ENCODE measurements at regions not wholly inside any gene's neighbourhood (a gene's known extent, or its start where the extent isn't known, plus 50 kb on each side); places are given as distances from the start of the nearest gene placed in this dataset.

- ATAC-seq = no peak
- intact Hi-C loops (cut with DNase I) = no loop called here
- no peak for DNase-seq (ENCODE audit: missing footprints)
These were observed 238.7 kb downstream of the MATN1 start for GRCh38 chr1:30484668-30485067.

GRCh38 chr1:30479575-30479974 lies 243.8 kb downstream of the MATN1 start:
- intact Hi-C loops (cut with DNase I) = no loop called here
- ATAC-seq (no peak), DNase-seq (ENCODE audit: missing footprints) (no peak)

- DNase-seq (ENCODE audit: missing footprints) (no peak), ATAC-seq (no peak)
- intact Hi-C loops (cut with DNase I) = no loop called here
These were observed 244.4 kb downstream of the MATN1 start for GRCh38 chr1:30478799-30479563.

GRCh38 chr1:30478283-30478682 lies 245.1 kb downstream of the MATN1 start:
- DNase-seq (ENCODE audit: missing footprints) (no peak), ATAC-seq (no peak)
- intact Hi-C loops (cut with DNase I) = no loop called here

- DNase-seq (ENCODE audit: missing footprints) (no peak), ATAC-seq (no peak)
- intact Hi-C loops (cut with DNase I) = no loop called here
These were observed 245.8 kb downstream of the MATN1 start for GRCh38 chr1:30477588-30477987.

GRCh38 chr1:30476911-30477459 lies 246.4 kb downstream of the MATN1 start:
- intact Hi-C loops (cut with DNase I) = no loop called here

GRCh38 chr1:30476476-30476875 lies 246.9 kb downstream of the MATN1 start:
- ATAC-seq = no peak
- intact Hi-C loops (cut with DNase I) = no loop called here
- DNase-seq (ENCODE audit: missing footprints) = no peak

More at GRCh38 chr1:30476911-30477459, 246.4 kb downstream of the MATN1 start:
- ATAC-seq = no peak
- no peak for DNase-seq (ENCODE audit: missing footprints)

- DNase-seq (ENCODE audit: missing footprints) = no peak
- intact Hi-C loops (cut with DNase I) = no loop called here
- ATAC-seq = no peak
These were observed 247.4 kb downstream of the MATN1 start for GRCh38 chr1:30475966-30476365.

GRCh38 chr1:30475201-30475600 lies 248.2 kb downstream of the MATN1 start:
- DNase-seq (ENCODE audit: missing footprints) (no peak), ATAC-seq (no peak)
- intact Hi-C loops (cut with DNase I) = no loop called here

- intact Hi-C loops (cut with DNase I) = no loop called here
- DNase-seq (ENCODE audit: missing footprints) (no peak), ATAC-seq (no peak)
These were observed 248.6 kb downstream of the MATN1 start for GRCh38 chr1:30474818-30475200.

GRCh38 chr1:30473922-30474817 lies 249.2 kb downstream of the MATN1 start:
- ATAC-seq (no peak), DNase-seq (ENCODE audit: missing footprints) (no peak)
- intact Hi-C loops (cut with DNase I) = no loop called here

- ATAC-seq = no peak
These were observed 250.9 kb downstream of the MATN1 start for GRCh38 chr1:30472526-30472925.

GRCh38 chr1:30472009-30472408 lies 251.4 kb downstream of the MATN1 start:
- DNase-seq (ENCODE audit: missing footprints) (no peak), ATAC-seq (no peak)
- intact Hi-C loops (cut with DNase I) = no loop called here

More at GRCh38 chr1:30472526-30472925, 250.9 kb downstream of the MATN1 start:
- DNase-seq (ENCODE audit: missing footprints) = no peak
- intact Hi-C loops (cut with DNase I) = no loop called here

- DNase-seq (ENCODE audit: missing footprints) (no peak), ATAC-seq (no peak)
- intact Hi-C loops (cut with DNase I) = no loop called here
These were observed 252.1 kb downstream of the MATN1 start for GRCh38 chr1:30471307-30471706.

- ATAC-seq = no peak
- no peak for DNase-seq (ENCODE audit: missing footprints)
- intact Hi-C loops (cut with DNase I) = no loop called here
These were observed 254.0 kb downstream of the MATN1 start for GRCh38 chr1:30469426-30469825.

GRCh38 chr1:30467101-30467500 lies 256.3 kb downstream of the MATN1 start:
- ATAC-seq (no peak), DNase-seq (ENCODE audit: missing footprints) (no peak)
- intact Hi-C loops (cut with DNase I) = no loop called here

- ATAC-seq (no peak), DNase-seq (ENCODE audit: missing footprints) (no peak)
- intact Hi-C loops (cut with DNase I) = no loop called here
These were observed 256.8 kb downstream of the MATN1 start for GRCh38 chr1:30466610-30467009.

GRCh38 chr1:30466026-30466425 lies 257.4 kb downstream of the MATN1 start:
- intact Hi-C loops (cut with DNase I) = no loop called here
- ATAC-seq (no peak), DNase-seq (ENCODE audit: missing footprints) (no peak)

- intact Hi-C loops (cut with DNase I) = no loop called here
- no peak for ATAC-seq
- DNase-seq (ENCODE audit: missing footprints) = no peak
These were observed 258.3 kb downstream of the MATN1 start for GRCh38 chr1:30465096-30465495.

GRCh38 chr1:30464187-30464617 lies 259.2 kb downstream of the MATN1 start:
- DNase-seq (ENCODE audit: missing footprints) (no peak), ATAC-seq (no peak)
- intact Hi-C loops (cut with DNase I) = no loop called here
